ENCODE measurements at regions not wholly inside any gene's neighbourhood (a gene's known extent, or its start where the extent isn't known, plus 50 kb on each side); places are given as distances from the start of the nearest gene placed in this dataset.

DNA sequence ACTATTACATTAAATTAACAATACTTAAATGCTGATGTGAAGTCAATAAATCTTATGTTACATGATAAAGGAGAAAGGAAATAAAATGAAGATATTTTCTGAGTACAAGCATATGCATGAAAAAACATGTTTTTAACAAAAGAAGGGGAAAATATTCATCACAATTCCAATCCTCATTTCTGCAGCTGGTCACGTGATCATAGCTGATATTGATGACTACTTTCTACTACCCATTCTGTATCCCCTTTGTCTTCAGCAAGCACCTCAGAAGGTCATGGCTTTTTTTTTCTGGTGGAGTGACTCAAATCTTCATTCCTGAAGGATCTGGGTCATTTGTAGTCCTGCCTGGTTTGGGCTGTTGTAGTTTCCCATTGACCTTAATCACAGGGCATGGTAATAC is 90.9 kb downstream of the CDO1 start (continued):
- TF ChIP-seq EZH2 (IDR thresholded peaks at IDR 0.05; ENCODE audit: low read depth, low read length, severe bottlenecking) (no peak), EP300 (IDR thresholded peaks at IDR 0.05; ENCODE audit: borderline replicate concordance in 1 of 2, low read depth in 2 of 2, low read length in 2 of 2) (no peak)
